ENCODE measurements at regions not wholly inside any gene's neighbourhood (a gene's known extent, or its start where the extent isn't known, plus 50 kb on each side); places are given as distances from the start of the nearest gene placed in this dataset.

- Histone ChIP-seq H3K79me1 (ENCODE audit: insufficient read depth, low read depth, low read length, poor library complexity, severe bottlenecking) (no peaks in the 10 kb centered on the region), H3K4ac (ENCODE audit: low read depth, low read length) (no peak overlapping the region), H3K9ac (ENCODE audit: extremely low read depth, insufficient read length, low read length) (no peak overlapping the region), H3K27ac (ENCODE audit: insufficient read length, low read depth, low read length) (no peak overlapping the region), H2BK5ac (ENCODE audit: insufficient read length, low read length) (no peak overlapping the region), H2BK12ac (ENCODE audit: insufficient read length, low read depth, low read length) (no peak overlapping the region), H3K14ac (ENCODE audit: insufficient read depth, low read length) (no peak overlapping the region), H3T11ph (ENCODE audit: low read length) (no peak overlapping the region), H3K23me2 (ENCODE audit: insufficient read length, low read depth, low read length, poor library complexity, severe bottlenecking) (no peaks in the 10 kb centered on the region), H2AK5ac (ENCODE audit: insufficient read length, low read length) (no peak overlapping the region), H3K4me2 (ENCODE audit: insufficient read depth, insufficient read length, low read length) (no peak overlapping the region), H4K5ac (ENCODE audit: insufficient read length, low read depth, low read length) (no peak overlapping the region), H4K8ac (replicated peaks; ENCODE audit: insufficient read length, low read depth, low read length) (no peak overlapping the region), H3K18ac (ENCODE audit: insufficient read length, low read depth, low read length) (no peak overlapping the region), H3K23ac (ENCODE audit: insufficient read length, low read depth, low read length) (no peak overlapping the region), H4K91ac (ENCODE audit: insufficient read length, low read depth, low read length) (no peak overlapping the region), H3K27me3 (ENCODE audit: insufficient read depth, low read length) (no peaks in the 10 kb centered on the region), H2BK20ac (ENCODE audit: low read depth, low read length, poor library complexity, severe bottlenecking) (no peak overlapping the region), H2AFZ (ENCODE audit: low read length) (no peak overlapping the region), H2BK15ac (ENCODE audit: low read depth, low read length) (no peak overlapping the region), H4K20me1 (ENCODE audit: control insufficient read depth, insufficient read depth, insufficient read length) (no peaks in the 10 kb centered on the region), H3K9me3 (ENCODE audit: control insufficient read depth, low read depth, low read length) (no peaks in the 10 kb centered on the region), H3K79me2 (ENCODE audit: insufficient read depth, low read length) (no peaks in the 10 kb centered on the region), H3K4me1 (ENCODE audit: insufficient read depth, low read length) (peaks cover 5% of the 10 kb centered on the region; the same call in 1 of the 2 replicates), H2BK120ac (ENCODE audit: low read depth, low read length, poor library complexity, severe bottlenecking) (no peak overlapping the region), H3K56ac (ENCODE audit: insufficient read length, low read depth, low read length) (no peak overlapping the region)
- no CpG with 5 or more reads among the region's 6 CpGs for WGBS (ENCODE audit: extremely low coverage, insufficient read length, low lambda C conversion rate)
- Mint-ChIP-seq H3K4me1 (peaks cover 6 to 11% of the 10 kb centered on the region in 2 experiments), H3K9me3 (no peaks in the 10 kb centered on the region; a peak in 1 of 5 replicates), H3K4me3 (no peak overlapping the region), H3K27me3 (ENCODE audit: low read depth) (no peaks in the 10 kb centered on the region; the same call in 1 of the 2 replicates), H3K27ac (no peak overlapping the region), H3K36me3 (ENCODE audit: insufficient read depth in 1 of 3, low read depth in 3 of 3) (no peaks in the 10 kb centered on the region; a peak in 1 of 7 replicates)
- DNase-seq, result no peak
- no peak for TF ChIP-seq CTCF (conservative IDR thresholded peaks at IDR 0.05)
Observed at GRCh38 chr5:5900350-5900749, 477.9 kb downstream of the ICE1 start.
